IPS DF 19.7 (cell line): ENCODE measurements at regions not wholly inside any gene's neighbourhood (a gene's known extent, or its start where the extent isn't known, plus 50 kb on each side); places are given as distances from the start of the nearest gene placed in this dataset.

Experiments
- DNase-seq: peaks from one replicate; pipeline ENCODE4 v3.0.0-alpha.2; 2013; ENCODE audit warnings: low read depth, low spot score

DNA sequence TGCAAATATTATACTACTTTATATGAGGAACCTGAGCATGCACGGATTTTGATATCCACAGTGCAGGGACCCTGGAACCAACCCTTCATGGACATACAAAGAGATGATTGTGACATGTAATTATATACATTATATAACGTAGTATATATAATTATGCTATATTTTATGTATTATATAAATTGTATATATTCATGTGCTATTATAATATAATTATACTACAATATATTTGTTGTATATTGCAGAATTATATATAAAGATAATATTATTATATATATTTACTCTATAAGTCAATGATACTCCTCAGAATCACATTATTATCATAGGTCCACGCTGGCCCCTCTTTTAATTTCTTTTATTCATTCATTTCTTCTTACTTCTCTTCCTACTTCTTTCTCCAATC is 70.9 kb downstream of the TNFSF18 start:
- DNase-seq: no peak

DNA sequence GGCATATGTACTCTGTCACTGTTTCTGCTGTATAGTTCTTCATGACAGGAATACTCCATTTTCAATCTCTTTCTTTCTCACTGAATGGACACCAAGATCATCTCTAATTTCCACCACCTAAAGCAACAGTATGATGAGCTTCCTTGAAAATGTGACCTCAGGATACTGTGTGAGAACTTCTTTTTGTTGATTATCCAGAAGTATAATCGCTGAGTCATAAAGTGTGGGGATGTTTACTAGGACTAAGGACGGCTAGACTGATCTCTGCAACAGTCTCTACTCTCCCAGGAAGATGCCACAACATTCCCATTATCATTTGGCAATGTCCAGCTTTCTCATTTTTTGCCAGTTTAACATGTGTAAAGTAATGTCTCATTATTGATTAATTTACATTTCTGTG is 70.3 kb downstream of the TNFSF18 start:
- DNase-seq: no peak

DNA sequence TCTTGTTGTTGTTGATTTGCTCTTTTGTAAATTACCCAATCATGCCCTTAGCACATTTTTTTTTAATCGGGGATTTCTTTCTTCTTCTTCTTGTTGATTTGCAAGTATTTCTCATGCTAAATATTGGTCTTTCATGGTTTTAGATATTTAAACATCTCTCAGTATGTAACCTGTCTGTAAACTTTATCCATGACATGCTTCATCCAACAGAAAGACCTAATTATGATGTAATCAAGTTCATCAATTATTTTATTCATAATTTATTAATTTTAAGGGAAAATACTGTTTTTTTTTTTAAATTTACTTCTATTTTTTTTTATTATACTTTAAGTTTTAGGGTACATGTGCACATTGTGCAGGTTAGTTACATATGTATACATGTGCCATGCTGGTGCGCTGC is 69.8 kb downstream of the TNFSF18 start:
- DNase-seq: no peak
